GM19324 (cell line): ENCODE measurements at regions not wholly inside any gene's neighbourhood (a gene's known extent, or its start where the extent isn't known, plus 50 kb on each side); places are given as distances from the start of the nearest gene placed in this dataset.
"Not testable (repeated sequence)": the region's sequence is repeated elsewhere in the genome, so short reads cannot be mapped to it uniquely, and the experiment has no call there.

Experiments
- ATAC-seq: cut with Tn5 transposase; IDR thresholded peaks from one replicate; pipeline ENCODE4 v1.9.1; 2021; ENCODE audit warnings: mild to moderate bottlenecking, moderate library complexity; ENCODE audit not compliant: unreplicated experiment, low FRiP score

- ATAC-seq = no peak
Observed at GRCh38 chr6:14981960-14982359, 263.9 kb upstream of the JARID2 start.

- ATAC-seq = no peak
Observed at GRCh38 chr6:14983599-14984518, 262.0 kb upstream of the JARID2 start.

- no peak for ATAC-seq
Observed at GRCh38 chr6:14984519-14984853, 261.4 kb upstream of the JARID2 start.

GRCh38 chr6:14985366-14985765 is 260.5 kb upstream of the JARID2 start:
- no peak for ATAC-seq

- ATAC-seq = no peak
Observed at GRCh38 chr6:14986370-14986769, 259.5 kb upstream of the JARID2 start.

- no peak for ATAC-seq
Observed at GRCh38 chr6:14987490-14987889, 258.4 kb upstream of the JARID2 start.

GRCh38 chr6:14992382-14992781 is 253.5 kb upstream of the JARID2 start:
- no peak for ATAC-seq

GRCh38 chr6:14995208-14995607 is 250.7 kb upstream of the JARID2 start:
- no peak for ATAC-seq

- ATAC-seq = no peak
Observed at GRCh38 chr6:14995966-14996602, 249.8 kb upstream of the JARID2 start.

GRCh38 chr6:14996892-14997291 is 249.0 kb upstream of the JARID2 start:
- ATAC-seq = no peak

GRCh38 chr6:14997507-14997906 is 248.4 kb upstream of the JARID2 start:
- no peak for ATAC-seq

GRCh38 chr6:14999106-14999505 is 246.8 kb upstream of the JARID2 start:
- no peak for ATAC-seq

- no peak for ATAC-seq
Observed at GRCh38 chr6:15001326-15001910, 244.5 kb upstream of the JARID2 start.

- ATAC-seq = no peak
Observed at GRCh38 chr6:15008269-15008668, 237.6 kb upstream of the JARID2 start.

GRCh38 chr6:15014958-15015357 is 230.9 kb upstream of the JARID2 start:
- no peak for ATAC-seq

- no peak for ATAC-seq
Observed at GRCh38 chr6:15016813-15017212, 229.1 kb upstream of the JARID2 start.

- ATAC-seq = no peak
Observed at GRCh38 chr6:15017261-15017660, 228.6 kb upstream of the JARID2 start.

- no peak for ATAC-seq
Observed at GRCh38 chr6:15017803-15018202, 228.1 kb upstream of the JARID2 start.

- ATAC-seq = no peak
Observed at GRCh38 chr6:15020119-15020770, 225.6 kb upstream of the JARID2 start.

GRCh38 chr6:15021074-15021473 is 224.8 kb upstream of the JARID2 start:
- no peak for ATAC-seq

GRCh38 chr6:15023018-15023417 is 222.9 kb upstream of the JARID2 start:
- ATAC-seq = not testable (repeated sequence)
